H1 (cell line): ENCODE measurements at regions not wholly inside any gene's neighbourhood (a gene's known extent, or its start where the extent isn't known, plus 50 kb on each side); places are given as distances from the start of the nearest gene placed in this dataset.

Source experiments
- BCL11A ChIP-seq, 2 experiments: IDR thresholded peaks; one replicate each; pipeline ENCODE4 v1.6.1; 2011; ENCODE audit warnings: low read depth in 2 of 2, low read length in 2 of 2, mild to moderate bottlenecking in 2 of 2
- CREB1 ChIP-seq: IDR thresholded peaks from 2 replicates; pipeline ENCODE4 v1.6.1; 2012; ENCODE audit warnings: inconsistent platforms
- EZH2 ChIP-seq: fragments of 200-600 bp; sonication (generic); IDR thresholded peaks from 2 replicates; pipeline ENCODE4 v1.7.1; 2012; ENCODE audit warnings: low read depth, mild to moderate bottlenecking, moderate library complexity, low read length, inconsistent platforms; ENCODE audit not compliant: severe bottlenecking
- POLR2AphosphoS5 ChIP-seq: IDR thresholded peaks from 2 replicates; pipeline ENCODE4 v1.6.1; 2011; ENCODE audit warnings: low read depth, low read length
- SP2 ChIP-seq: IDR thresholded peaks from 2 replicates; pipeline ENCODE4 v1.6.1; 2012; ENCODE audit warnings: mild to moderate bottlenecking, low read length, inconsistent platforms
- TCF12 ChIP-seq: IDR thresholded peaks from 2 replicates; pipeline ENCODE4 v1.6.1; 2011; ENCODE audit warnings: low read depth, mild to moderate bottlenecking, low read length
- TF ChIP-seq, protein P1 (sequence below), 3 experiments: IDR thresholded peaks; 1 replicate in 2 of 3; 2 replicates in 1 of 3; pipeline versions ENCODE4 v1.5.1 to v1.6.1; 2011; ENCODE audit warnings: low read length in 3 of 3, mild to moderate bottlenecking in 3 of 3, inconsistent platforms in 2 of 3, low read depth in 1 of 3, moderate library complexity in 1 of 3; ENCODE audit not compliant: insufficient read depth in 1 of 3; ENCODE audit errors: control extremely low read depth in 1 of 3

DNA sequence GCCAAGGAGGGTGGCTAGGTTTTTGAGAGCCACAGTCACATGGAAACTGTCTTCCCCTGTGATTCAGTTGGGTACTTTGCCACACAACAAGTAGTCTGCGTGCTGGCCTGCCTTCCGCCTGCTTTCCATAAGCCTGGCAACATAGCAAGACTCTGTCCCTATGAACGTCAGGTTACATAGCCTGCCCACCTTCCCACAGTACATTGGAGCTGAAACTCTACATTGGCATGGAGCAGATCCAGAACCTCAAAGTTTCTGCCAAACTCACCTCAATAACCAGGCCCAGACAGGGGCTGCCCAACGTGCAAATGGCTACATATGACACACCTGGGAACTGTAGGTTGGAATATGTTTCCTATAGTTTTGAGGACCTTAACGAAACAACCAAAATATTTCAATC is 140.6 kb upstream of the PRICKLE2 start:
- TF ChIP-seq TCF12 (no peak), POLR2AphosphoS5 (no peak), EZH2 (no peak), CREB1 (no peak), SP2 (no peak), BCL11A (IDR thresholded peaks at IDR 0.05; ENCODE audit: low read depth in 2 of 2, low read length in 2 of 2) (no peak)
- TF ChIP-seq, protein P1, sequence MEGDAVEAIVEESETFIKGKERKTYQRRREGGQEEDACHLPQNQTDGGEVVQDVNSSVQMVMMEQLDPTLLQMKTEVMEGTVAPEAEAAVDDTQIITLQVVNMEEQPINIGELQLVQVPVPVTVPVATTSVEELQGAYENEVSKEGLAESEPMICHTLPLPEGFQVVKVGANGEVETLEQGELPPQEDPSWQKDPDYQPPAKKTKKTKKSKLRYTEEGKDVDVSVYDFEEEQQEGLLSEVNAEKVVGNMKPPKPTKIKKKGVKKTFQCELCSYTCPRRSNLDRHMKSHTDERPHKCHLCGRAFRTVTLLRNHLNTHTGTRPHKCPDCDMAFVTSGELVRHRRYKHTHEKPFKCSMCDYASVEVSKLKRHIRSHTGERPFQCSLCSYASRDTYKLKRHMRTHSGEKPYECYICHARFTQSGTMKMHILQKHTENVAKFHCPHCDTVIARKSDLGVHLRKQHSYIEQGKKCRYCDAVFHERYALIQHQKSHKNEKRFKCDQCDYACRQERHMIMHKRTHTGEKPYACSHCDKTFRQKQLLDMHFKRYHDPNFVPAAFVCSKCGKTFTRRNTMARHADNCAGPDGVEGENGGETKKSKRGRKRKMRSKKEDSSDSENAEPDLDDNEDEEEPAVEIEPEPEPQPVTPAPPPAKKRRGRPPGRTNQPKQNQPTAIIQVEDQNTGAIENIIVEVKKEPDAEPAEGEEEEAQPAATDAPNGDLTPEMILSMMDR (IDR thresholded peaks at IDR 0.05; ENCODE audit: control extremely low read depth in 1 of 3, insufficient read depth in 1 of 3, low read depth in 1 of 3, low read length in 3 of 3) = no peak
